ENCODE measurements at regions not wholly inside any gene's neighbourhood (a gene's known extent, or its start where the extent isn't known, plus 50 kb on each side); places are given as distances from the start of the nearest gene placed in this dataset.

GRCh38 chr5:117623042-117623805 is 1048.6 kb upstream of the SEMA6A start:
- no peak for ATAC-seq (ENCODE audit: insufficient read depth, low FRiP score)
- no peak overlapping the region for H3K4me3 ChIP-seq

GRCh38 chr5:117621921-117622320 is 1047.3 kb upstream of the SEMA6A start:
- Histone ChIP-seq H3K4me1 (ENCODE audit: control insufficient read depth in 5 of 5, insufficient read depth in 5 of 5, low read length in 5 of 5) (no peaks in the 10 kb centered on the region), H3K36me3 (ENCODE audit: control insufficient read depth in 4 of 4, insufficient read depth in 4 of 4, low read length in 4 of 4) (no peaks in the 10 kb centered on the region), H3K27ac (ENCODE audit: low read depth in 1 of 2, low read length in 1 of 2) (no peak overlapping the region), H3K9ac (ENCODE audit: insufficient read depth in 1 of 2, low read length in 2 of 2) (no peak overlapping the region), H3K4me3 (no peak overlapping the region), H3K9me3 (ENCODE audit: control insufficient read depth in 4 of 4, insufficient read depth in 3 of 4, low read length in 3 of 4) (no peaks in the 10 kb centered on the region), H3K27me3 (ENCODE audit: control insufficient read depth in 3 of 3, insufficient read depth in 3 of 3, low read length in 2 of 3) (no peaks in the 10 kb centered on the region)
- no peak for ATAC-seq (ENCODE audit: insufficient read depth, low FRiP score)
- WGBS, 2 donors: 81 to 97% methylated on average over 1 of the region's 1 CpG
- no peak for DNase-seq
- TF ChIP-seq, protein P1, sequence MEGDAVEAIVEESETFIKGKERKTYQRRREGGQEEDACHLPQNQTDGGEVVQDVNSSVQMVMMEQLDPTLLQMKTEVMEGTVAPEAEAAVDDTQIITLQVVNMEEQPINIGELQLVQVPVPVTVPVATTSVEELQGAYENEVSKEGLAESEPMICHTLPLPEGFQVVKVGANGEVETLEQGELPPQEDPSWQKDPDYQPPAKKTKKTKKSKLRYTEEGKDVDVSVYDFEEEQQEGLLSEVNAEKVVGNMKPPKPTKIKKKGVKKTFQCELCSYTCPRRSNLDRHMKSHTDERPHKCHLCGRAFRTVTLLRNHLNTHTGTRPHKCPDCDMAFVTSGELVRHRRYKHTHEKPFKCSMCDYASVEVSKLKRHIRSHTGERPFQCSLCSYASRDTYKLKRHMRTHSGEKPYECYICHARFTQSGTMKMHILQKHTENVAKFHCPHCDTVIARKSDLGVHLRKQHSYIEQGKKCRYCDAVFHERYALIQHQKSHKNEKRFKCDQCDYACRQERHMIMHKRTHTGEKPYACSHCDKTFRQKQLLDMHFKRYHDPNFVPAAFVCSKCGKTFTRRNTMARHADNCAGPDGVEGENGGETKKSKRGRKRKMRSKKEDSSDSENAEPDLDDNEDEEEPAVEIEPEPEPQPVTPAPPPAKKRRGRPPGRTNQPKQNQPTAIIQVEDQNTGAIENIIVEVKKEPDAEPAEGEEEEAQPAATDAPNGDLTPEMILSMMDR (IDR thresholded peaks at IDR 0.05; ENCODE audit: control extremely low read depth, extremely low read depth): no peak

More at GRCh38 chr5:117623042-117623805, 1048.6 kb upstream of the SEMA6A start:
- Histone ChIP-seq H3K27me3 (ENCODE audit: control insufficient read depth in 3 of 3, insufficient read depth in 3 of 3, low read length in 2 of 3) (no peaks in the 10 kb centered on the region), H3K9me3 (ENCODE audit: control insufficient read depth in 4 of 4, insufficient read depth in 3 of 4, low read length in 3 of 4) (no peaks in the 10 kb centered on the region), H3K4me1 (ENCODE audit: control insufficient read depth in 5 of 5, insufficient read depth in 5 of 5, low read length in 5 of 5) (no peaks in the 10 kb centered on the region), H3K9ac (ENCODE audit: insufficient read depth in 1 of 2, low read length in 2 of 2) (no peak overlapping the region), H3K27ac (ENCODE audit: low read depth in 1 of 2, low read length in 1 of 2) (no peak overlapping the region), H3K36me3 (ENCODE audit: control insufficient read depth in 4 of 4, insufficient read depth in 4 of 4, low read length in 4 of 4) (no peaks in the 10 kb centered on the region)
- DNase-seq: peak; percentile 22 to 55 (median 44)
- WGBS, 2 donors: 41 to 43% methylated on average over 3 of the region's 3 CpGs
- TF ChIP-seq, protein P1 (IDR thresholded peaks at IDR 0.05; ENCODE audit: control extremely low read depth, extremely low read depth): no peak

GRCh38 chr5:117615226-117615625 is 1040.6 kb upstream of the SEMA6A start:
- no peak for DNase-seq
- Histone ChIP-seq H3K27ac (ENCODE audit: low read depth in 1 of 2, low read length in 1 of 2) (no peak overlapping the region), H3K9me3 (ENCODE audit: control insufficient read depth in 4 of 4, insufficient read depth in 3 of 4, low read length in 3 of 4) (no peaks in the 10 kb centered on the region), H3K27me3 (ENCODE audit: control insufficient read depth in 3 of 3, insufficient read depth in 3 of 3, low read length in 2 of 3) (no peaks in the 10 kb centered on the region), H3K4me3 (no peak overlapping the region), H3K36me3 (ENCODE audit: control insufficient read depth in 4 of 4, insufficient read depth in 4 of 4, low read length in 4 of 4) (no peaks in the 10 kb centered on the region), H3K9ac (ENCODE audit: insufficient read depth in 1 of 2, low read length in 2 of 2) (no peak overlapping the region), H3K4me1 (ENCODE audit: control insufficient read depth in 5 of 5, insufficient read depth in 5 of 5, low read length in 5 of 5) (no peaks in the 10 kb centered on the region)
- ATAC-seq (ENCODE audit: insufficient read depth, low FRiP score): no peak
- TF ChIP-seq, protein P1 (IDR thresholded peaks at IDR 0.05; ENCODE audit: control extremely low read depth, extremely low read depth): no peak

DNA sequence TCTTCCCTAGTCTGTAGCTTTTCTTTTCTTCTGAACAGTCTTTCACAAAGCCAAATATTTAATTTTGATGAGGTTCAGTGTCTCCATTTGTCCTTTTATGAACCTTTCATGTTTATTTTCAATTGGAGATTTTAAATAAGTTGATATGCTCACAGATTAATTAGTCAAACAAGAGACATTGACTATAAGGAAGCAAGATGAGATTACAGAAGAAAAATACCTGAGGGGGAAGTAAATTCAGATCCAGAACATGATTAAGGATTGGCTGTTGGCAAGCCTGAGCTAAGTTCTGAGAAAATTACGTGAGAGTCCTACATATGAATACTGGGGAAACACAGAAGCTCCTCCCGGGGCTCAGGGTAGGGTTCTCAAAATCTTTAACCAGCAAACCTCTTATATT is 1039.8 kb upstream of the SEMA6A start:
- Histone ChIP-seq H3K9ac (ENCODE audit: insufficient read depth in 1 of 2, low read length in 2 of 2) (no peak overlapping the region), H3K9me3 (ENCODE audit: control insufficient read depth in 4 of 4, insufficient read depth in 3 of 4, low read length in 3 of 4) (no peaks in the 10 kb centered on the region), H3K27ac (ENCODE audit: low read depth in 1 of 2, low read length in 1 of 2) (no peak overlapping the region), H3K27me3 (ENCODE audit: control insufficient read depth in 3 of 3, insufficient read depth in 3 of 3, low read length in 2 of 3) (no peaks in the 10 kb centered on the region), H3K4me3 (no peak overlapping the region), H3K4me1 (ENCODE audit: control insufficient read depth in 5 of 5, insufficient read depth in 5 of 5, low read length in 5 of 5) (no peaks in the 10 kb centered on the region), H3K36me3 (ENCODE audit: control insufficient read depth in 4 of 4, insufficient read depth in 4 of 4, low read length in 4 of 4) (no peaks in the 10 kb centered on the region)
- TF ChIP-seq, protein P1 (IDR thresholded peaks at IDR 0.05; ENCODE audit: control extremely low read depth, extremely low read depth): no peak
- no peak for DNase-seq
- WGBS, 2 donors: 78 to 95% methylated on average over 2 of the region's 2 CpGs
- no peak for ATAC-seq (ENCODE audit: insufficient read depth, low FRiP score)
